T47D (cell line): ENCODE measurements at regions not wholly inside any gene's neighbourhood (a gene's known extent, or its start where the extent isn't known, plus 50 kb on each side); places are given as distances from the start of the nearest gene placed in this dataset.

ENCODE experiments used
- DNase-seq, 2 experiments: peaks; one replicate each; pipeline versions ENCODE4 v3.0.0 to v3.0.0-alpha.2; 2011 to 2012; ENCODE audit warnings: low read depth in 1 of 2, low spot score in 1 of 2
- JUND ChIP-seq: IDR thresholded peaks from 2 replicates; pipeline ENCODE4 v1.6.1; 2012; ENCODE audit warnings: low read depth
- in situ Hi-C: cut with HindIII; loops from 2 replicates; pipeline ENCODE4 v1.10.0; 2016; ENCODE audit warnings: low sequenced_read_pairs, low pct_unique_long_range_greater_than_20kb

DNA sequence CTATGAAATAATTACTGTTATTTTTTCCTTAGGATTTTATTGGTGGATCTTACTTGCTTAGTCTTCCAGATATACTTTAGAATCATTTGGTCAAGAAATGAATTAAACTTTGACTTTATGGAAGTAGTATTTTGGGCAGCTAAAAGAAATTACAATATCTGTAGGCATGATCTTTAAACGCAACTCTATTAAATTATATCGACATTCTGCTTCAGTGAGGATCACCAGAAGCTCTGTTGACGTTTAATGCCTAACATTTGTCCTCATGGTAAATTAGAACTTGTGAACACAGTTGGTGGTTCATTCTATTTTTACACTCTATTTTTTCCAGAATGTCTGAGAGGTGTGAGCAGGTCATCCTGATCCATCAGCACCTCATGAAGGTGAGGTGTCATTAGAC lies 211.6 kb downstream of the TMEM167A start:
- no peak for DNase-seq
- in situ Hi-C loops = no loop called here
- no peak for TF ChIP-seq JUND

DNA sequence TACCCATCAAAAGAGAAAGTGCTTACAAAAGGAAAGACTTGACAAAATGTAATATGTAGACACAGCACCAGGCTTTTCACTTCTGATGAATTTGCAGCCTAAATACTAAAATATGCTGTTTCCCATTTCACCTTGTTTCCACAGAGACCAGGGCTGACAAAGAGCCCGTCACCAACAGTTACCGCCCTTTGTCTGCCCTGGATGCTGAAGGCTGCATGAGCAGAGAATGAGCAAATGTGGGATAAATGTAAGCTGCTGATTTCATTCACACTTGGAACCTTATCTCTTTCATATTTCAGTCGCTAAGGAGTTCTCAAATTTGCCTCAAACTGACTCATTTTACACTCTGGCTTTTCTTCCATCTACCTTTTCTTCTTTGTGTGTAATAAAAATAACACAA lies 213.9 kb downstream of the TMEM167A start:
- in situ Hi-C loops = no loop called here
- no peak for TF ChIP-seq JUND
- DNase-seq = no peak

GRCh38 chr5:82862711-82863110 lies 214.5 kb downstream of the TMEM167A start:
- in situ Hi-C loops = no loop called here
- TF ChIP-seq JUND = no peak
- DNase-seq = no peak

DNA sequence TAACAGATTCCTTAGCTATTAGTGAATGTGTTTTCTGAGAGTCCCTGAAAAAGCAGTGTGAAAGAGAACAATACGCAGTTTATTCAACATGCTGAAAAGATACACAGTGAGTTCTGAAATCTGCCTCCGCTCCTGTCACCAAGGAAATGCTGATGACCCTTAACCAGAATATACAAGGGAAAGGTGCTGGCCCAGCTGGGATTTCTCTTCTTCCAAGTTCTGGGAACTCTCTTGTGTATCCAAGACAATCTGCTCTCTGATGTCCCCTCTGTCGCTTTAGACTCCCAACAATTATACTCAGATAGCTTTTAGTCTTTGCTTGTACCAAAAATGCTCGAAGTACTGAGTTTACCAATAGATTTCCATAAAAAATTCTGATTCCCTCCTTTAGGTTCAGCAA lies 214.9 kb downstream of the TMEM167A start:
- in situ Hi-C loops = no loop called here
- DNase-seq = no peak
- TF ChIP-seq JUND = no peak

- TF ChIP-seq JUND = no peak
Measured at GRCh38 chr5:82861701-82862100, 215.5 kb downstream of the TMEM167A start.

GRCh38 chr5:82859451-82860140 lies 217.6 kb downstream of the TMEM167A start:
- no peak for DNase-seq
- in situ Hi-C loops = no loop called here
- no peak for TF ChIP-seq JUND

More at GRCh38 chr5:82861701-82862100, 215.5 kb downstream of the TMEM167A start:
- in situ Hi-C loops = no loop called here
- DNase-seq = no peak

GRCh38 chr5:82858151-82859025 lies 218.8 kb downstream of the TMEM167A start:
- DNase-seq = no peak
- no peak for TF ChIP-seq JUND
- in situ Hi-C loops = no loop called here

- TF ChIP-seq JUND = no peak
- DNase-seq = no peak
- in situ Hi-C loops = no loop called here
Measured at GRCh38 chr5:82855893-82856550, 221.2 kb downstream of the TMEM167A start.

- no peak for DNase-seq
Measured at GRCh38 chr5:82854956-82855355, 222.2 kb downstream of the TMEM167A start.

GRCh38 chr5:82851471-82851870 lies 225.7 kb downstream of the TMEM167A start:
- no peak for TF ChIP-seq JUND
- in situ Hi-C loops = no loop called here
- DNase-seq = no peak

More at GRCh38 chr5:82854956-82855355, 222.2 kb downstream of the TMEM167A start:
- in situ Hi-C loops = no loop called here
- no peak for TF ChIP-seq JUND

GRCh38 chr5:82850393-82850792 lies 226.8 kb downstream of the TMEM167A start:
- no peak for TF ChIP-seq JUND
- in situ Hi-C loops = no loop called here
- no peak for DNase-seq

- TF ChIP-seq JUND = no peak
- DNase-seq = no peak
- in situ Hi-C loops = no loop called here
Measured at GRCh38 chr5:82849885-82850284, 227.3 kb downstream of the TMEM167A start.

DNA sequence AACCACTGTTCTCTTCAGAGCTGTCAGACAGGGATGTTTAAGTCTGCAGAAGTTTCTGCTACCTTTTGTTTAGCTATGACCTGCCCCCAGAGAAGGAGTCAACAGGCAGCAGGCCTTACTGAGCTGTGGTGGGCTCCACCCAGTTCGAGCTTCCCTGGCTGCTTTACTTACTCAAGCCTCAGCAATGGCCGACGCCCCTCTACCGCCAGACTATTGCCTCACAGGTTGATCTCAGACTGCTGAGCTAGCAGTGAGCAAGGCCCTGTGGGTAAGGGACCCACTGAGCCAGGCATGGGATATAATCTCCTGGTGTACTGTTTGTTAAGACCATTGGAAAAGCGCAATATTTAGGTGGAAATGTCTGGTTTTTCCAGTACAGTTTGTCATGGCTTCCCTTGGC lies 229.6 kb downstream of the TMEM167A start:
- TF ChIP-seq JUND = no peak
- DNase-seq = no peak
- in situ Hi-C loops = no loop called here
